ENCODE measurements at regions not wholly inside any gene's neighbourhood (a gene's known extent, or its start where the extent isn't known, plus 50 kb on each side); places are given as distances from the start of the nearest gene placed in this dataset.

- TF ChIP-seq GATA2 (IDR thresholded peaks at IDR 0.05; ENCODE audit: low read depth, low read length) (no peak), GATA3 (IDR thresholded peaks at IDR 0.05; ENCODE audit: low read depth, low read length) (no peak)
Observed at GRCh38 chr15:81449836-81450474, 75.9 kb upstream of the TMC3 start.

All from SH-SY5Y (cell line).